Glomerular visceral epithelial cell (primary cell): ENCODE measurements at regions not wholly inside any gene's neighbourhood (a gene's known extent, or its start where the extent isn't known, plus 50 kb on each side); places are given as distances from the start of the nearest gene placed in this dataset.
"Not testable (repeated sequence)": the region's sequence is repeated elsewhere in the genome, so short reads cannot be mapped to it uniquely, and the experiment has no call there.

Experiments
- DNase-seq: peaks from one replicate; pipeline ENCODE4 v3.0.0-alpha.2; 2016; ENCODE audit errors: extremely low spot score

DNA sequence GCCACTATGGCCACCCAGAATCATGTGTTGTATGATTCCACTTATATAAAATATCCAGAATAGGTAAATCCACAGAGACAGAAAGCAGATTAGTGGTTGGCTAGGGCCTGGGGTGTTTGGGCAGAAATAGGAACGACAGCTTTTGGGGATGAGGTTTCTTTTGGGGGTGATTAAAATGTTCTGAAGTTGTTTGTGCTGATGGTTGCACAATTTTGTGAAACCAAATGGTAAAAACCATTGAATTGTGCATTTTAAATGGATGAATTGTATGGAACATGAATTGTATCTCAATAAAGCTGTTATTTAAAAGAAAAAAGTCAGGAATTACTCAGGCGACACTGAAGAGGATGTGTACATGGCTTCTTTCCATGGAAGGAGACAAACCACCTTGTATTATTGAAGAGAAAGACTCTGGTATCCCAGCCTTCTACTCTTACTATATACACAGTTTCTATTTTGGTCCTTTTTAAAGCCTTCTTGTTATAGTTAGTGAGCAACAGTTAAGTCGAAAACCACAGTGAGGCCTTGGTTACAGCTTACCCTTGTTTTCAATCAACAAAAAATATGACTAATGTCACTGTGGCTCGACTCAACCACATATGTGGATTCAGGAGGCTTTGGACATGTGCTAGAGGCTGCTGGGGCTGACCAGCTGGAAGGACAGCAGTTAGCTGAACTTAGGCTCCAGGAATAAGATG, 57.1 kb upstream of the KMT2E start:
- peak; percentile 93 for DNase-seq

- DNase-seq, result no peak
These were observed 55.6 kb upstream of the KMT2E start for GRCh38 chr7:104958371-104958865.

GRCh38 chr7:104959483-104959882, 54.5 kb upstream of the KMT2E start:
- not testable (repeated sequence) for DNase-seq

DNA sequence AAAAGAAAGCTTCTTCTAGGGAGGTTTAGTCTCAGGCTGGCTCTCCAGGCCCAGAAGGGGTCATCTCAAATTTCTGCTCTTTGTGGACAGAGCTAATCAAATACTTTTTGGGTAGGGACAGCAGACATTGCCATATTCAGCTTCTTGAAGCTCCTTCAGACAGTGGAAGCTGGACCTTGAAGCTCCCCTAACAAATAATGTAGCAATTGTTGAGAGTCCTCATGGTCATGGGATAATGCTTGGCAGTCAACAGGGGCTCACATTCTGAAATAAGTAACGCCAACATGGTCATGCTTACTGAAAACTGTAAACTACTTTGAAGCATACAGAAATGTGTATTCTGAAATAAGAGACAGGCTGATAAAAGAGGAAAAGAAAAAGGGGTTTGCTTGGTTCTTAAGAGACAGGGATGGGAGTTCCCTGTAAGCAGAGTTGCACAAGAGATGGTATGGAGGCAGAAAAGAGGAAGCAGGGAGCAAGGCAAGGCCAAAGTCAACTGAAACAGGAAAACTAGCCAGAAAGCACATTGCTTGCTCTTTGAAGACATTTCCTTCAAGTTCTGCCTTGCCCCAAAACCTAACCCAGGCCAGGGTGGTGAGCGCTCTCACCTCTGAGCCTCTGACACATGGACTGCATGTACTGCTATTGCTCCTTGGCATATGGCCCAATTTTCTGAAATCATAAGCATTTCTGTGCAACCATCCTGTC, 53.1 kb upstream of the KMT2E start:
- no peak for DNase-seq

DNA sequence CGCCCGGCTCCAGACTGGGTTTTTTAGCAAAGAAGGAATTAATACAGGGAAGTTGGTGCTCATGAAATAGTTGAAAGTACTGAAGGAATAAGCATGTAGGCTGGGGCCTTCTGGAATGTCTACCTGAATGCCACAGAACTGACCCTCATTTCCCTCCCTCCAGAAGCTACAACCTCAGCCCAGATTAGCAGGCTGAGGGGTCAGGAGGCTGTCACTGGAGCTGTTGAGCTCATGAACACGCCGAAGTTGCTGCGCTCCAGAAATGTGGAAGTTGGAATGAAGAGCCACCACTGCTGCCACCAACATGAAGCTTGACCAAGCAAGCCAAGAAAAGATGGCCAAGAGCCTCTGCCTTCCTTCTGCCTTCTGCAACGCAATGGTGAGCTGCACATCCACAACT, 52.2 kb upstream of the KMT2E start:
- no peak for DNase-seq

DNA sequence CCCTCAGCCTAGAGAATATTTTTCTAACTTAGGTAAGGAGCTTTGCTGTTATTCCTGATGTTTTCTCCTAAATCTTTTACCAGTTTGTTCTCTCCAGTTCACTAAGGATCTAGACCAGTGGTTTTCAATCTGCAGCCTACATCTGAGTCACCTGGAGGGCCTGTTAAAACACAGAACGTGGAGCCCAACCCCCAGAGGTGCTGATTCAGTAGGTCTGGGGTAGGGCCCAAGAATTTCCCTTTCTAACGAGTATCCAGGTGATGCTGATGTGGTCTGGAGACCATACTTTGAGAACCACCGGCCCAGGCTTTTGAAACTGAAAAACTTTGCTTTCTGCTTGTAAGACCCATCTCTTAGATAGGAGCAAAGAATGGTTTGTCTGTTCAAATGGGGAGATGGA, 51.2 kb upstream of the KMT2E start:
- DNase-seq, result peak; percentile 47

DNA sequence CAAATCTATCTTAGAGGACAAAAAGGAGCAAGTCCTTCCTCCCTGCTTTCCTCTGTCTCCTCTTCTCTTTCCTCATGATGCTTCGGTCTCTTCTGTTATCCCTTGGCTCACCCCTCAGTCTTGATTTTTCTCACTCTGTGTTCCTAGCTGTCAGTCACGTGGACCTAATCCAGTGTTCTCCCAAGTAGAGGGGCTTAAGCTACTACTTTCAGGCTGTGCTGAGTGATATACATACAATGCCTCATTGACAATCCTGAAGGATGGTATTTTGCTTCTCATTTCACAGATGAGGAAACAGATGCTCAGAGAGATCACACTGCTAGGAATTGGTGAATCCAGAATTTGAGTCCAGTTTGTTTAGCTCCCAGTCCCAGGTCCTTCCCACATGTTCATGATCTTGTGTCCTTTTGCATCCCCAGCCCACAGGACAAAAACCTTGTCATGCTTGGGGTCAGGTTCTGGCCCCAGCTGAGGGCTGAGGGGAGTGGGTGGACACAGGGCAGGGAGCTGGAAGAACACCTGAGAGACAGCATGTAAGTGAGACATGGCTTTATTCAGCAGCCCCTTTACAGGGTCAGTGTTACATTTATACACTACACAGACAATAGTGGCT, 50.5 kb upstream of the KMT2E start:
- no peak for DNase-seq

DNA sequence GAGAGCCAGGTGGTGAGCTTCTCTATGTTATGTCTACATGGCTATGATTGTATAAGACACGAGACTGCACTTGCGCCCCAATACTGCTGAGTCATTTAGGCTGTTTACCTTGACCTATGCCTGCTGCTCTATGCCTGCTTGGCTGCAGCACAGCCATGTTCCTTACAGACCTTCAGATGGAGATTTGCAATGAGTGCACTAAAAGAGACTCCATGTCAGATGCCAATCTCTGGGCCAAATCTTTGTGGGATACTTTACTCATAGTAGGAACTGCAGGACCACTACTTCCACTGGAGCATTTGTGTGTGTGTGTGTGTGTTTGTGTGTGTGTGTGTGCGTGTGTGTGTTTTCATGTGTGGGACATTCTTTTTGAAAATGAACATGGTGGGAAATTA, 50.0 kb upstream of the KMT2E start:
- DNase-seq, result no peak
